Right lobe of liver (tissue), 6 donors: ENCODE measurements at regions not wholly inside any gene's neighbourhood (a gene's known extent, or its start where the extent isn't known, plus 50 kb on each side); places are given as distances from the start of the nearest gene placed in this dataset.
A peak's percentile ranks its signal among the peaks of the same experiment; 100 is the strongest.

Source experiments
- ATAC-seq, 4 donors: fragments of 200-7000 bp; cut with Tn5 transposase; one replicate each; pipeline ENCODE4 v1.9.1; 2020; ENCODE audit warnings: mild to moderate bottlenecking in 4 of 4, moderate library complexity in 4 of 4
- DNase-seq, 3 donors: peaks; one replicate each; pipeline ENCODE4 v3.0.0-alpha.2; 2020
- H3K27ac ChIP-seq, 3 donors: fragments of 200-600 bp; one replicate each; pipeline ENCODE4 v1.8.0; 2022
- H3K27me3 ChIP-seq, 2 donors: fragments of 200-600 bp; one replicate each; pipeline ENCODE4 v1.8.0; 2022
- H3K36me3 ChIP-seq, 4 donors: fragments of 200-600 bp; sonication (generic) in 1 of 4; one replicate each; pipeline versions ENCODE4 v1.5.1 to v1.8.0; 2017 to 2022; ENCODE audit warnings: control low read depth in 1 of 4
- H3K4me1 ChIP-seq, 4 donors: fragments of 200-600 bp; sonication (generic) in 1 of 4; one replicate each; pipeline versions ENCODE4 v1.5.1 to v1.8.0; 2017 to 2022; ENCODE audit warnings: control low read depth in 1 of 4
- H3K4me3 ChIP-seq, 3 donors: fragments of 200-600 bp; one replicate each; pipeline ENCODE4 v1.8.0; 2022
- H3K9me3 ChIP-seq, 4 donors: fragments of 200-600 bp; sonication (generic) in 1 of 4; one replicate each; pipeline versions ENCODE4 v1.5.1 to v1.8.0; 2017 to 2022; ENCODE audit warnings: control low read depth in 1 of 4
- CTCF ChIP-seq, 4 donors: fragments of 200-600 bp in 3 of 4; fragments of 450-650 bp in 1 of 4; IDR thresholded peaks; one replicate each; pipeline versions ENCODE4 v1.5.1 to v1.8.0; 2016 to 2022; ENCODE audit warnings: antibody characterized with exemption in 4 of 4, mild to moderate bottlenecking in 2 of 4
- POLR2A ChIP-seq: fragments of 450-650 bp; IDR thresholded peaks from one replicate; pipeline ENCODE4 v1.6.1; 2017; ENCODE audit warnings: antibody characterized with exemption, mild to moderate bottlenecking
- WGBS: methylation state at CpG from one replicate; pipeline ENCODE4 v1.1.6; 2018; ENCODE audit warnings: low coverage, low lambda C conversion rate; ENCODE audit not compliant: insufficient coverage; ENCODE audit errors: missing lambda C conversion rate; 5-methylcytosine and 5-hydroxymethylcytosine counted together
- intact Hi-C, 2 donors: fragments of 100-400 bp; cut with DNase I; formaldehyde crosslinking; loops; one replicate each; pipeline versions ENCODE4 v1.11.2 to v1.14.1; 2022
- donor health status: DM: no; HTN: yes; CAD: no.
- donor health status: DM: no; HTN: no; CAD: no.
- donor health status: DM: no; HTN: no; CAD: no.
- donor health status: DM: no; HTN: yes; CAD: no.
- donor health status: DM: no; HTN: yes; CAD: no.

- intact Hi-C loops: no loop called here
- H3K4me3 ChIP-seq: no peak overlapping the region
- DNase-seq (no peak), ATAC-seq (no peak)
- H3K36me3 ChIP-seq: no peaks in the 10 kb centered on the region
- no peaks in the 10 kb centered on the region for H3K27me3 ChIP-seq
- WGBS: 61% methylated on average over 8 of the region's 15 CpGs
- no peak overlapping the region for H3K27ac ChIP-seq
- H3K4me1 ChIP-seq: no peaks in the 10 kb centered on the region
- H3K9me3 ChIP-seq: no peaks in the 10 kb centered on the region
- no peak for TF ChIP-seq POLR2A
- no peak for TF ChIP-seq CTCF (IDR thresholded peaks at IDR 0.05)
Measured at GRCh38 chr6:47376930-47377329, 67.2 kb upstream of the TNFRSF21 start.

- intact Hi-C loops: no loop called here
- Histone ChIP-seq H3K9me3 (no peaks in the 10 kb centered on the region), H3K4me1 (no peaks in the 10 kb centered on the region), H3K36me3 (no peaks in the 10 kb centered on the region), H3K27me3 (no peaks in the 10 kb centered on the region), H3K27ac (no peak overlapping the region), H3K4me3 (no peak overlapping the region)
- WGBS: 43% methylated on average over 2 of the region's 2 CpGs
- ATAC-seq (no peak), DNase-seq (no peak)
- TF ChIP-seq CTCF (IDR thresholded peaks at IDR 0.05) (no peak), POLR2A (no peak)
Measured at GRCh38 chr6:47377971-47378370, 68.3 kb upstream of the TNFRSF21 start.

GRCh38 chr6:47379328-47379727, 69.6 kb upstream of the TNFRSF21 start:
- H3K4me1 ChIP-seq: no peaks in the 10 kb centered on the region
- no peaks in the 10 kb centered on the region for H3K9me3 ChIP-seq
- 44% methylated on average over 2 of the region's 2 CpGs for WGBS
- peak in 2 of 4 donors; percentile 42 to 53 for ATAC-seq
- DNase-seq: no peak
- H3K36me3 ChIP-seq: no peaks in the 10 kb centered on the region
- intact Hi-C loops: no loop called here
- no peak for TF ChIP-seq POLR2A
- TF ChIP-seq CTCF (IDR thresholded peaks at IDR 0.05): no peak
- H3K4me3 ChIP-seq: no peak overlapping the region
- H3K27ac ChIP-seq: no peak overlapping the region
- no peaks in the 10 kb centered on the region for H3K27me3 ChIP-seq

- 56% methylated on average over 5 of the region's 5 CpGs for WGBS
Measured at GRCh38 chr6:47380251-47380650, 70.5 kb upstream of the TNFRSF21 start.

More at GRCh38 chr6:47380251-47380650, 70.5 kb upstream of the TNFRSF21 start:
- H3K27me3 ChIP-seq: no peaks in the 10 kb centered on the region
- H3K27ac ChIP-seq: no peak overlapping the region
- intact Hi-C loops: no loop called here
- H3K9me3 ChIP-seq: no peaks in the 10 kb centered on the region
- ATAC-seq: no peak
- no peak for DNase-seq
- TF ChIP-seq POLR2A: no peak
- no peak for TF ChIP-seq CTCF (IDR thresholded peaks at IDR 0.05)
- H3K36me3 ChIP-seq: no peaks in the 10 kb centered on the region
- H3K4me3 ChIP-seq: no peak overlapping the region
- H3K4me1 ChIP-seq: no peaks in the 10 kb centered on the region
